ENCODE measurements at regions not wholly inside any gene's neighbourhood (a gene's known extent, or its start where the extent isn't known, plus 50 kb on each side); places are given as distances from the start of the nearest gene placed in this dataset.

GRCh38 chr7:16278167-16278787 is 143.1 kb downstream of the CRPPA start:
- TF ChIP-seq, protein P1, sequence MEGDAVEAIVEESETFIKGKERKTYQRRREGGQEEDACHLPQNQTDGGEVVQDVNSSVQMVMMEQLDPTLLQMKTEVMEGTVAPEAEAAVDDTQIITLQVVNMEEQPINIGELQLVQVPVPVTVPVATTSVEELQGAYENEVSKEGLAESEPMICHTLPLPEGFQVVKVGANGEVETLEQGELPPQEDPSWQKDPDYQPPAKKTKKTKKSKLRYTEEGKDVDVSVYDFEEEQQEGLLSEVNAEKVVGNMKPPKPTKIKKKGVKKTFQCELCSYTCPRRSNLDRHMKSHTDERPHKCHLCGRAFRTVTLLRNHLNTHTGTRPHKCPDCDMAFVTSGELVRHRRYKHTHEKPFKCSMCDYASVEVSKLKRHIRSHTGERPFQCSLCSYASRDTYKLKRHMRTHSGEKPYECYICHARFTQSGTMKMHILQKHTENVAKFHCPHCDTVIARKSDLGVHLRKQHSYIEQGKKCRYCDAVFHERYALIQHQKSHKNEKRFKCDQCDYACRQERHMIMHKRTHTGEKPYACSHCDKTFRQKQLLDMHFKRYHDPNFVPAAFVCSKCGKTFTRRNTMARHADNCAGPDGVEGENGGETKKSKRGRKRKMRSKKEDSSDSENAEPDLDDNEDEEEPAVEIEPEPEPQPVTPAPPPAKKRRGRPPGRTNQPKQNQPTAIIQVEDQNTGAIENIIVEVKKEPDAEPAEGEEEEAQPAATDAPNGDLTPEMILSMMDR (IDR thresholded peaks at IDR 0.05; ENCODE audit: low read depth, low read length) = no peak
- DNase-seq (ENCODE audit: extremely low read depth, low read depth) = no peak

GRCh38 chr7:16271990-16272665 is 149.2 kb downstream of the CRPPA start:
- no peak for DNase-seq (ENCODE audit: extremely low read depth, low read depth)
- TF ChIP-seq, protein P1 (IDR thresholded peaks at IDR 0.05; ENCODE audit: low read depth, low read length) = no peak

- DNase-seq (ENCODE audit: extremely low read depth, low read depth) = no peak
- TF ChIP-seq, protein P1 (IDR thresholded peaks at IDR 0.05; ENCODE audit: low read depth, low read length) = no peak
Observed at GRCh38 chr7:16271355-16271915, 149.9 kb downstream of the CRPPA start.

- TF ChIP-seq, protein P1 (IDR thresholded peaks at IDR 0.05; ENCODE audit: low read depth, low read length) = no peak
- DNase-seq (ENCODE audit: extremely low read depth, low read depth) = no peak
Observed at GRCh38 chr7:16270844-16271243, 150.5 kb downstream of the CRPPA start.

- DNase-seq (ENCODE audit: extremely low read depth, low read depth) = no peak
- TF ChIP-seq, protein P1 (IDR thresholded peaks at IDR 0.05; ENCODE audit: low read depth, low read length) = no peak
Observed at GRCh38 chr7:16268821-16269768, 152.2 kb downstream of the CRPPA start.

DNA sequence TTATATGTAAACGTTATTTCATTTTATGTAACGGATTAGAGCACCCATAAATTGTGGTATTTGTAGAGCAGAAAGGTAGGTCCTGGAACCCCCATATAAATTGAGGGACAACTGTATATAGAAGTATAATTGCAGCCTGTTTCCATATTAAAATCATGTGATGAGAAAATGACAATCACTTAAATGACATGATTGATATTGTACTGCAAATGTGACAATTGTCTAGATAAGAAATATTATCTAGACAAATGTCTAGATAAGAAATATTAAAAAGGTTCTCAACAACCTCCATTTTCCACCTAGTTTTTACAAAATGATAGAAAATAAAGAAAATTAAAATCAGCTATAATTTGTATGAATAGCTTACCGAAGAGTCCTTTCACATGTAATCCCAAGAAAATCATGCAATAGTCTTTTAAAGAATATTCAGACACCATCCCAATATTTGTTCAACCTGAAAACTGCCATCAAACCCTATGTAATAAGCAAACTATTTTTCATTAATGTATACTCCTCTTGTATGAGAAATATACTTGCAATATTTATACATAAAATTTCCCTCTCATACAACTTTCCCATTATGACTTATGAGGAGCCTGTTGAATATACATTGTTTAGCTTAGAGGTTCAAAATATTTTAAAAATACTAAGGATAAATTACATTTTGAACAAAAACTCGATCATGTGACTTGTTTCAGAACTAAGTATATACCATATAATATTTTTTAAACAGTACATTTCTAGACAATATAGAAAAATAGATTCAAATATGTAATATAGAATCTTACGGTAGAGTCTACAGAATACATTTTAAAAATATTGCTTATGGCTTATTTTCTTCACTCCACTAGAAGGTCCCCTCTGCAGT is 153.2 kb downstream of the CRPPA start:
- DNase-seq (ENCODE audit: extremely low read depth, low read depth) = no peak
- TF ChIP-seq, protein P1 (IDR thresholded peaks at IDR 0.05; ENCODE audit: low read depth, low read length) = no peak
